Astrocyte of the spinal cord (primary cell): ENCODE measurements at regions not wholly inside any gene's neighbourhood (a gene's known extent, or its start where the extent isn't known, plus 50 kb on each side); places are given as distances from the start of the nearest gene placed in this dataset.

Experiments
- DNase-seq: peaks from one replicate; pipeline ENCODE4 v3.0.0; 2011; ENCODE audit warnings: low read depth, low spot score
- H3K4me3 ChIP-seq: 2 replicates; pipeline ENCODE4 v1.5.1; 2011; ENCODE audit warnings: low read depth, mild to moderate bottlenecking, low read length, moderate library complexity
- CTCF ChIP-seq: IDR thresholded peaks from 2 replicates; pipeline ENCODE4 v1.5.1; 2012; ENCODE audit warnings: low read depth, mild to moderate bottlenecking, low read length, inconsistent platforms
- in situ Hi-C: cut with HindIII; loops from 2 replicates; pipeline ENCODE4 v1.10.0; 2017; ENCODE audit warnings: low sequenced_read_pairs

GRCh38 chr3:74106925-74107324 lies 482.2 kb upstream of the PDZRN3 start:
- in situ Hi-C loops: no loop called here
- DNase-seq: no peak
- no peak overlapping the region for H3K4me3 ChIP-seq
- no peak for TF ChIP-seq CTCF

- in situ Hi-C loops: no loop called here
- DNase-seq: no peak
- no peak for TF ChIP-seq CTCF
- H3K4me3 ChIP-seq: no peak overlapping the region
These were observed 466.5 kb upstream of the PDZRN3 start for GRCh38 chr3:74091204-74091603.

DNA sequence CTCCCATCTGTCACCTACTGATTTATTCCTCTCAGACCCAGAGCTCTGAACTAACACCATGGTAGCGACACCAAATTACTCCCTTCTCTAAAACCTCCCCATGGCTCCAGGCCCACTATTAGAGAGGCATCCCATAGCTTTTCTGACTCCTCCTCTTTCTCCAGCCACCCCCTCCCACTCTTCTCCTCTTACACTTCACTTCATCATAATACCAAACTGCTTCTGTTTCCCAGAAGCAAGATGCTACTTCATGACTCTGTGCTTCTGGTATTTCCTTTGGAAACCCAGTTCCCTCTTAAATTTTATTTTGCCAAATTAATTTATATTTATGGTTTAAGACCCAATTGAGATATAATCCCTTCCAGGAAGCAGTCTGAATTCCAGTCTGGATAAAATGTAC lies 465.1 kb upstream of the PDZRN3 start:
- TF ChIP-seq CTCF: no peak
- no peak overlapping the region for H3K4me3 ChIP-seq
- DNase-seq: peak; percentile 2
- in situ Hi-C loops: no loop called here

- no peak overlapping the region for H3K4me3 ChIP-seq
- TF ChIP-seq CTCF: no peak
- in situ Hi-C loops: no loop called here
- no peak for DNase-seq
These were observed 455.3 kb upstream of the PDZRN3 start for GRCh38 chr3:74080056-74080461.

DNA sequence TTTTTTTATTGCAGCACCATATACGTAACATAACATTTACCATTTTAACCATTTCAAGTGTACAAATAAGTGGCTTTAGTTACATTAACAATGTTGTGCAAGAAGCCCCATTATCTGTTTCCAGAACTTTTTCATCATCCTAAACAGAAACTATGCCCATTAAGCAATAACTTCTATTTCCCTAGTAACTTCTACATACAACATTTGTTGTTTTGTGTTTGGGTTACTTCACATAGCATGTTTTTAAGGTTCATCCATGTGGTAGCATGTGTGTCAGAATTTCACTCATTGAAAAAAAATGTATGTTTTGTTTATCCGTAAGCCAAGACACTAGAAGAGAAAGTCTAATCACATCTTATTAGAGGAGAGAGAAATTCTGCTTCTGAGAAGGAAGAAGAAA lies 450.5 kb upstream of the PDZRN3 start:
- H3K4me3 ChIP-seq: no peak overlapping the region
- in situ Hi-C loops: no loop called here
- DNase-seq: no peak
- TF ChIP-seq CTCF: no peak

GRCh38 chr3:74074700-74075099 lies 450.0 kb upstream of the PDZRN3 start:
- in situ Hi-C loops: no loop called here
- no peak for DNase-seq
- no peak for TF ChIP-seq CTCF
- H3K4me3 ChIP-seq: no peak overlapping the region

- TF ChIP-seq CTCF: peak; percentile 27
- in situ Hi-C loops: no loop called here
- no peak overlapping the region for H3K4me3 ChIP-seq
- peak; percentile 5 for DNase-seq
These were observed 442.6 kb upstream of the PDZRN3 start for GRCh38 chr3:74067296-74067695.
